SH-SY5Y (cell line): ENCODE measurements at regions not wholly inside any gene's neighbourhood (a gene's known extent, or its start where the extent isn't known, plus 50 kb on each side); places are given as distances from the start of the nearest gene placed in this dataset.

Experiments
- GATA2 ChIP-seq: IDR thresholded peaks from 2 replicates; pipeline ENCODE4 v1.6.1; 2011; ENCODE audit warnings: mild to moderate bottlenecking, low read depth, low read length
- GATA3 ChIP-seq: IDR thresholded peaks from 2 replicates; pipeline ENCODE4 v1.6.1; 2011; ENCODE audit warnings: low read depth, mild to moderate bottlenecking, low read length, moderate library complexity

GRCh38 chr5:68725905-68726683 is 367.7 kb upstream of the SLC30A5 start:
- TF ChIP-seq GATA2 (no peak), GATA3 (no peak)
